ENCODE measurements at regions not wholly inside any gene's neighbourhood (a gene's known extent, or its start where the extent isn't known, plus 50 kb on each side); places are given as distances from the start of the nearest gene placed in this dataset.

GRCh38 chr19:31612873-31613272 is 263.6 kb upstream of the TSHZ3 start:
- no peak for TF ChIP-seq CTCF (IDR thresholded peaks at IDR 0.05)
- H3K4me1 ChIP-seq (ENCODE audit: control insufficient read depth in 1 of 2, insufficient read depth in 1 of 2, low read depth in 1 of 2, low read length in 1 of 2): no peaks in the 10 kb centered on the region
- no peaks in the 10 kb centered on the region for H3K36me3 ChIP-seq
- H3K4me3 ChIP-seq (ENCODE audit: low read depth in 1 of 2, low read length in 1 of 2): no peak overlapping the region
- H3K27me3 ChIP-seq: no peaks in the 10 kb centered on the region
- no peak overlapping the region for H3K27ac ChIP-seq
- H3K9me3 ChIP-seq: no peaks in the 10 kb centered on the region

GRCh38 chr19:31613683-31614219 is 264.5 kb upstream of the TSHZ3 start:
- TF ChIP-seq CTCF (IDR thresholded peaks at IDR 0.05): no peak

GRCh38 chr19:31616031-31616430 is 266.8 kb upstream of the TSHZ3 start:
- no peaks in the 10 kb centered on the region for H3K36me3 ChIP-seq
- H3K4me1 ChIP-seq (ENCODE audit: control insufficient read depth in 1 of 2, insufficient read depth in 1 of 2, low read depth in 1 of 2, low read length in 1 of 2): no peaks in the 10 kb centered on the region
- no peak overlapping the region for H3K4me3 ChIP-seq (ENCODE audit: low read depth in 1 of 2, low read length in 1 of 2)
- H3K27me3 ChIP-seq: no peaks in the 10 kb centered on the region
- H3K27ac ChIP-seq: no peak overlapping the region
- no peaks in the 10 kb centered on the region for H3K9me3 ChIP-seq
- no peak for TF ChIP-seq CTCF (IDR thresholded peaks at IDR 0.05)

More at GRCh38 chr19:31613683-31614219, 264.5 kb upstream of the TSHZ3 start:
- H3K36me3 ChIP-seq: no peaks in the 10 kb centered on the region
- H3K4me3 ChIP-seq (ENCODE audit: low read depth in 1 of 2, low read length in 1 of 2): no peak overlapping the region
- H3K9me3 ChIP-seq: no peaks in the 10 kb centered on the region
- no peak overlapping the region for H3K27ac ChIP-seq
- no peaks in the 10 kb centered on the region for H3K27me3 ChIP-seq
- H3K4me1 ChIP-seq (ENCODE audit: control insufficient read depth in 1 of 2, insufficient read depth in 1 of 2, low read depth in 1 of 2, low read length in 1 of 2): no peaks in the 10 kb centered on the region

GRCh38 chr19:31617010-31617585 is 267.9 kb upstream of the TSHZ3 start:
- Histone ChIP-seq H3K27ac (no peak overlapping the region), H3K4me3 (ENCODE audit: low read depth in 1 of 2, low read length in 1 of 2) (no peak overlapping the region), H3K27me3 (no peaks in the 10 kb centered on the region), H3K9me3 (no peaks in the 10 kb centered on the region), H3K36me3 (no peaks in the 10 kb centered on the region), H3K4me1 (ENCODE audit: control insufficient read depth in 1 of 2, insufficient read depth in 1 of 2, low read depth in 1 of 2, low read length in 1 of 2) (no peaks in the 10 kb centered on the region)
- no peak for TF ChIP-seq CTCF (IDR thresholded peaks at IDR 0.05)

- Histone ChIP-seq H3K4me3 (ENCODE audit: low read depth in 1 of 2, low read length in 1 of 2) (no peak overlapping the region), H3K27me3 (no peaks in the 10 kb centered on the region)
Measured at GRCh38 chr19:31625056-31625455, 275.8 kb upstream of the TSHZ3 start.

More at GRCh38 chr19:31625056-31625455, 275.8 kb upstream of the TSHZ3 start:
- Histone ChIP-seq H3K9me3 (no peaks in the 10 kb centered on the region), H3K27ac (no peak overlapping the region), H3K4me1 (ENCODE audit: control insufficient read depth in 1 of 2, insufficient read depth in 1 of 2, low read depth in 1 of 2, low read length in 1 of 2) (no peaks in the 10 kb centered on the region), H3K36me3 (no peaks in the 10 kb centered on the region)
- TF ChIP-seq CTCF (IDR thresholded peaks at IDR 0.05): no peak
